AG04449 (cell line): ENCODE measurements at regions not wholly inside any gene's neighbourhood (a gene's known extent, or its start where the extent isn't known, plus 50 kb on each side); places are given as distances from the start of the nearest gene placed in this dataset.

Source experiments
- CTCF ChIA-PET: fragments of 350-600 bp; formaldehyde crosslinking; extraction: SDS; loops from one replicate; lab custom pipeline; 2021; ENCODE audit warnings: antibody characterized with exemption; lab: Yijun Ruan, JAX
- POLR2A ChIA-PET: fragments of 400-600, 350-600 bp; formaldehyde crosslinking; extraction: SDS; loops from one replicate; lab custom pipeline; 2020; ENCODE audit warnings: antibody characterized with exemption, inconsistent platforms; lab: Yijun Ruan, JAX
- DNase-seq: peaks from one replicate; pipeline ENCODE4 v3.0.0-alpha.2; 2010; ENCODE audit warnings: low read depth, low spot score
- H3K4me3 ChIP-seq: 2 replicates; pipeline ENCODE4 v1.5.1; 2011; ENCODE audit warnings: low read depth, mild to moderate bottlenecking, control low read depth, low read length
- CTCF ChIP-seq: IDR thresholded peaks from one replicate; pipeline ENCODE4 v1.5.1; 2011; ENCODE audit warnings: mild to moderate bottlenecking, moderate library complexity, low read length, control low read depth, inconsistent platforms; ENCODE audit not compliant: insufficient read depth; ENCODE audit errors: missing control alignments

GRCh38 chr1:118786454-118787155 is 201.5 kb downstream of the TBX15 start:
- no peak for TF ChIP-seq CTCF
- ChIA-PET POLR2A (no interaction called here), CTCF (no interaction called here)
- no peak overlapping the region for H3K4me3 ChIP-seq
- no peak for DNase-seq

GRCh38 chr1:118785246-118785645 is 202.9 kb downstream of the TBX15 start:
- no peak for TF ChIP-seq CTCF
- ChIA-PET CTCF (interaction anchor here (1.0 kb wide), 1 partner anchor 582 kb away, joined by 3 read pairs; no protein-coding TSS in a partner anchor), POLR2A (no interaction called here)
- H3K4me3 ChIP-seq: no peak overlapping the region
- no peak for DNase-seq

GRCh38 chr1:118783095-118783758 is 204.9 kb downstream of the TBX15 start:
- DNase-seq: no peak
- ChIA-PET CTCF (no interaction called here), POLR2A (no interaction called here)
- H3K4me3 ChIP-seq: no peak overlapping the region
- no peak for TF ChIP-seq CTCF

- ChIA-PET POLR2A (no interaction called here), CTCF (no interaction called here)
- DNase-seq: no peak
- TF ChIP-seq CTCF: no peak
- H3K4me3 ChIP-seq: no peak overlapping the region
Measured at GRCh38 chr1:118773656-118774055, 214.5 kb downstream of the TBX15 start.

- no peak for TF ChIP-seq CTCF
- DNase-seq: no peak
- ChIA-PET CTCF (no interaction called here), POLR2A (no interaction called here)
- no peak overlapping the region for H3K4me3 ChIP-seq
Measured at GRCh38 chr1:118767971-118768370, 220.2 kb downstream of the TBX15 start.

GRCh38 chr1:118753976-118754375 is 234.2 kb downstream of the TBX15 start:
- ChIA-PET CTCF (no interaction called here), POLR2A (no interaction called here)
- no peak for DNase-seq
- TF ChIP-seq CTCF: no peak
- no peak overlapping the region for H3K4me3 ChIP-seq
